ENCODE measurements at regions not wholly inside any gene's neighbourhood (a gene's known extent, or its start where the extent isn't known, plus 50 kb on each side); places are given as distances from the start of the nearest gene placed in this dataset.

- no peaks in the 10 kb centered on the region for H3K79me1 ChIP-seq (ENCODE audit: low read depth, low read length)
- H3K9me3 ChIP-seq (replicated peaks in 1 of 2; ENCODE audit: control insufficient read depth in 2 of 2, insufficient read depth in 1 of 2, low read depth in 1 of 2, low read length in 2 of 2), result no peaks in the 10 kb centered on the region
- H3K18ac ChIP-seq (ENCODE audit: low read length), result no peak overlapping the region
- H3K14ac ChIP-seq (ENCODE audit: low read length), result no peak overlapping the region
- no peak overlapping the region for H2BK5ac ChIP-seq (ENCODE audit: low read length)
- H3K4ac ChIP-seq (ENCODE audit: low read length), result no peak overlapping the region
- H2AFZ ChIP-seq (ENCODE audit: low read length), result no peak overlapping the region
- no peak overlapping the region for H4K8ac ChIP-seq (ENCODE audit: low read depth, low read length)
- no peak overlapping the region for H4K91ac ChIP-seq (ENCODE audit: low read depth, low read length, poor library complexity)
- H3K9ac ChIP-seq (ENCODE audit: low read depth, low read length, poor library complexity), result no peak overlapping the region
- H2BK15ac ChIP-seq (ENCODE audit: low read length), result no peak overlapping the region
- no peak overlapping the region for H3K27ac ChIP-seq (replicated peaks; ENCODE audit: low read length)
- no peak overlapping the region for H3K23ac ChIP-seq (ENCODE audit: low read depth, low read length, poor library complexity)
- H3K4me2 ChIP-seq (ENCODE audit: insufficient read depth, low read length, poor library complexity, severe bottlenecking), result no peak overlapping the region
- no peak for DNase-seq (ENCODE audit: low spot score)
- WGBS, 2 donors (ENCODE audit: extremely low coverage in 2 of 2, insufficient read length in 2 of 2, insufficient replicate concordance in 1 of 2), result no CpG with 5 or more reads among the region's 8 CpGs
- no peak overlapping the region for H3K4me3 ChIP-seq (ENCODE audit: low read length in 2 of 2)
- H2AK5ac ChIP-seq (ENCODE audit: low read depth, low read length), result no peak overlapping the region
- no peak overlapping the region for H2BK120ac ChIP-seq (ENCODE audit: low read depth, low read length)
- H3K4me1 ChIP-seq (ENCODE audit: control insufficient read depth in 2 of 2, insufficient read depth in 1 of 2, low read depth in 1 of 2, low read length in 2 of 2), result no peaks in the 10 kb centered on the region
- H3K36me3 ChIP-seq (replicated peaks in 1 of 2; ENCODE audit: control insufficient read depth in 2 of 2, insufficient read depth in 2 of 2, low read length in 2 of 2), result no peaks in the 10 kb centered on the region
- H2BK12ac ChIP-seq (ENCODE audit: low read length), result no peak overlapping the region
- H3K27me3 ChIP-seq (ENCODE audit: control insufficient read depth in 3 of 3, insufficient read depth in 3 of 3, low read depth in 1 of 3, low read length in 3 of 3), result no peaks in the 10 kb centered on the region
Measured at GRCh38 chr4:138964716-138965426, 50.7 kb upstream of the NOCT start.

DNA sequence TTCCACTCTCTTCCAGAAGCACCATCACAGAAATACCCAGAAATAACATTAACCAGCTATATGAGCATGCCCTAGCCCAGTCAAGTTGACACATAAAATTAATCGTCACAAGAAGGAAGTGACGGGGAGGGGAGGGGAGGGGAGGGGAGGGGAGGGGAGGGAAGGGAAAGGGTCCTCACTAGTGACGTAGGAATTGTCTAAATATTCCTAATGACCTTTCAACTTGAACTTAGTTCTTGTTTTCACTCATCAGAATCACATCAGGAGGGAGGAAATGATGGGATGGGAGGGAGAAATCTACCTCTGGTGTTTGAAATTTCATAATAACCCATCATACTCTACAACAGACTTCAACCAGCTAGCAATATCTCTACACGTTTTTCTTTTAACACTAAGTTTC is 52.2 kb upstream of the NOCT start:
- Histone ChIP-seq H2BK120ac (ENCODE audit: low read depth, low read length) (no peak overlapping the region), H3K14ac (ENCODE audit: low read length) (no peak overlapping the region), H3K4me2 (ENCODE audit: insufficient read depth, low read length, poor library complexity, severe bottlenecking) (no peak overlapping the region), H3K4me3 (ENCODE audit: low read length in 2 of 2) (no peak overlapping the region), H3K4ac (ENCODE audit: low read length) (no peak overlapping the region), H3K27me3 (ENCODE audit: control insufficient read depth in 3 of 3, insufficient read depth in 3 of 3, low read depth in 1 of 3, low read length in 3 of 3) (no peaks in the 10 kb centered on the region), H3K23ac (ENCODE audit: low read depth, low read length, poor library complexity) (no peak overlapping the region), H3K9me3 (replicated peaks in 1 of 2; ENCODE audit: control insufficient read depth in 2 of 2, insufficient read depth in 1 of 2, low read depth in 1 of 2, low read length in 2 of 2) (no peaks in the 10 kb centered on the region), H2BK5ac (ENCODE audit: low read length) (no peak overlapping the region), H2AK5ac (ENCODE audit: low read depth, low read length) (no peak overlapping the region), H3K27ac (replicated peaks; ENCODE audit: low read length) (no peak overlapping the region), H2BK12ac (ENCODE audit: low read length) (no peak overlapping the region), H3K9ac (ENCODE audit: low read depth, low read length, poor library complexity) (no peak overlapping the region), H4K8ac (ENCODE audit: low read depth, low read length) (no peak overlapping the region), H3K79me1 (ENCODE audit: low read depth, low read length) (no peaks in the 10 kb centered on the region), H4K91ac (ENCODE audit: low read depth, low read length, poor library complexity) (no peak overlapping the region), H3K4me1 (ENCODE audit: control insufficient read depth in 2 of 2, insufficient read depth in 1 of 2, low read depth in 1 of 2, low read length in 2 of 2) (no peaks in the 10 kb centered on the region), H2BK15ac (ENCODE audit: low read length) (no peak overlapping the region), H3K18ac (ENCODE audit: low read length) (no peak overlapping the region), H3K36me3 (replicated peaks in 1 of 2; ENCODE audit: control insufficient read depth in 2 of 2, insufficient read depth in 2 of 2, low read length in 2 of 2) (no peaks in the 10 kb centered on the region), H2AFZ (ENCODE audit: low read length) (no peak overlapping the region)
- DNase-seq (ENCODE audit: low spot score), result no peak
- WGBS, 2 donors (ENCODE audit: extremely low coverage in 2 of 2, insufficient read length in 2 of 2, insufficient replicate concordance in 1 of 2), result no CpG with 5 or more reads among the region's 4 CpGs

- no CpG with 5 or more reads among the region's 1 CpG for WGBS, 2 donors (ENCODE audit: extremely low coverage in 2 of 2, insufficient read length in 2 of 2, insufficient replicate concordance in 1 of 2)
- H3K9ac ChIP-seq (ENCODE audit: low read depth, low read length, poor library complexity), result no peak overlapping the region
- no peak overlapping the region for H3K23ac ChIP-seq (ENCODE audit: low read depth, low read length, poor library complexity)
- no peak overlapping the region for H2BK120ac ChIP-seq (ENCODE audit: low read depth, low read length)
- no peak overlapping the region for H3K18ac ChIP-seq (ENCODE audit: low read length)
- no peak overlapping the region for H2AK5ac ChIP-seq (ENCODE audit: low read depth, low read length)
- no peaks in the 10 kb centered on the region for H3K79me1 ChIP-seq (ENCODE audit: low read depth, low read length)
- no peak overlapping the region for H3K27ac ChIP-seq (replicated peaks; ENCODE audit: low read length)
- no peak overlapping the region for H3K4ac ChIP-seq (ENCODE audit: low read length)
- H3K9me3 ChIP-seq (replicated peaks in 1 of 2; ENCODE audit: control insufficient read depth in 2 of 2, insufficient read depth in 1 of 2, low read depth in 1 of 2, low read length in 2 of 2), result no peaks in the 10 kb centered on the region
- no peak for DNase-seq (ENCODE audit: low spot score)
- H3K4me2 ChIP-seq (ENCODE audit: insufficient read depth, low read length, poor library complexity, severe bottlenecking), result no peak overlapping the region
- H4K91ac ChIP-seq (ENCODE audit: low read depth, low read length, poor library complexity), result no peak overlapping the region
- H3K4me1 ChIP-seq (ENCODE audit: control insufficient read depth in 2 of 2, insufficient read depth in 1 of 2, low read depth in 1 of 2, low read length in 2 of 2), result no peaks in the 10 kb centered on the region
- no peak overlapping the region for H3K4me3 ChIP-seq (ENCODE audit: low read length in 2 of 2)
- no peaks in the 10 kb centered on the region for H3K27me3 ChIP-seq (ENCODE audit: control insufficient read depth in 3 of 3, insufficient read depth in 3 of 3, low read depth in 1 of 3, low read length in 3 of 3)
- no peak overlapping the region for H2BK15ac ChIP-seq (ENCODE audit: low read length)
- H3K36me3 ChIP-seq (replicated peaks in 1 of 2; ENCODE audit: control insufficient read depth in 2 of 2, insufficient read depth in 2 of 2, low read length in 2 of 2), result no peaks in the 10 kb centered on the region
- no peak overlapping the region for H2AFZ ChIP-seq (ENCODE audit: low read length)
- no peak overlapping the region for H4K8ac ChIP-seq (ENCODE audit: low read depth, low read length)
- H2BK5ac ChIP-seq (ENCODE audit: low read length), result no peak overlapping the region
- H3K14ac ChIP-seq (ENCODE audit: low read length), result no peak overlapping the region
- no peak overlapping the region for H2BK12ac ChIP-seq (ENCODE audit: low read length)
Measured at GRCh38 chr4:138961664-138962063, 53.9 kb upstream of the NOCT start.

DNA sequence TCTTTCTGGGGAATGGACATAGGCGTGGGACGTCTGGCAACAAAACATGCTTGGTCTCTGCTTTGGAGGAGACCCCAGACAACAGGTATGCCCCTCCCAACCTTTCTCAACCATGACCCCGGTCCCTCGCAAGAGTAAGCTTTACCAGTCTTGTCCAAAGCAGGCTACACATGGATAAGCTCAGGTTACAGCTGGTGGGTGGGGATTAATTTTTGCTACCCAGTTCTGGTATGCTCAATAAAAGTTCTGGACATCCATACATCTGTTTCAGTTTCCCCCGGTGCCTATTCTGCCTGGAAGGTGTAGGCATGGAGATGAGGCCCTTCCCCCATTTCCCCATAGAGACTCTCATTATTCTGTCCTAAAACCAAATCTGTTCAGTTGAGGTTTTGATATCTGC is 54.5 kb upstream of the NOCT start:
- H3K4me1 ChIP-seq (ENCODE audit: control insufficient read depth in 2 of 2, insufficient read depth in 1 of 2, low read depth in 1 of 2, low read length in 2 of 2), result no peaks in the 10 kb centered on the region
- no peak for DNase-seq (ENCODE audit: low spot score)
- H3K27ac ChIP-seq (replicated peaks; ENCODE audit: low read length), result no peak overlapping the region
- no peak overlapping the region for H3K23ac ChIP-seq (ENCODE audit: low read depth, low read length, poor library complexity)
- no peaks in the 10 kb centered on the region for H3K9me3 ChIP-seq (replicated peaks in 1 of 2; ENCODE audit: control insufficient read depth in 2 of 2, insufficient read depth in 1 of 2, low read depth in 1 of 2, low read length in 2 of 2)
- no peak overlapping the region for H3K18ac ChIP-seq (ENCODE audit: low read length)
- H4K8ac ChIP-seq (ENCODE audit: low read depth, low read length), result no peak overlapping the region
- no peak overlapping the region for H2BK5ac ChIP-seq (ENCODE audit: low read length)
- no peaks in the 10 kb centered on the region for H3K27me3 ChIP-seq (ENCODE audit: control insufficient read depth in 3 of 3, insufficient read depth in 3 of 3, low read depth in 1 of 3, low read length in 3 of 3)
- no peaks in the 10 kb centered on the region for H3K36me3 ChIP-seq (replicated peaks in 1 of 2; ENCODE audit: control insufficient read depth in 2 of 2, insufficient read depth in 2 of 2, low read length in 2 of 2)
- H3K4ac ChIP-seq (ENCODE audit: low read length), result no peak overlapping the region
- H2BK12ac ChIP-seq (ENCODE audit: low read length), result no peak overlapping the region
- H3K9ac ChIP-seq (ENCODE audit: low read depth, low read length, poor library complexity), result no peak overlapping the region
- H4K91ac ChIP-seq (ENCODE audit: low read depth, low read length, poor library complexity), result no peak overlapping the region
- H2AK5ac ChIP-seq (ENCODE audit: low read depth, low read length), result no peak overlapping the region
- H2BK15ac ChIP-seq (ENCODE audit: low read length), result no peak overlapping the region
- H3K79me1 ChIP-seq (ENCODE audit: low read depth, low read length), result no peaks in the 10 kb centered on the region
- H3K4me3 ChIP-seq (ENCODE audit: low read length in 2 of 2), result no peak overlapping the region
- H2BK120ac ChIP-seq (ENCODE audit: low read depth, low read length), result no peak overlapping the region
- WGBS, 2 donors (ENCODE audit: extremely low coverage in 2 of 2, insufficient read length in 2 of 2, insufficient replicate concordance in 1 of 2), result no CpG with 5 or more reads among the region's 5 CpGs
- no peak overlapping the region for H3K14ac ChIP-seq (ENCODE audit: low read length)
- H3K4me2 ChIP-seq (ENCODE audit: insufficient read depth, low read length, poor library complexity, severe bottlenecking), result no peak overlapping the region
- H2AFZ ChIP-seq (ENCODE audit: low read length), result no peak overlapping the region

All from neuronal stem cell (in vitro differentiated cells).